K562 (cell line): ENCODE measurements at regions not wholly inside any gene's neighbourhood (a gene's known extent, or its start where the extent isn't known, plus 50 kb on each side); places are given as distances from the start of the nearest gene placed in this dataset.

ENCODE experiments used
- ATAC-seq: fragments of 200-7000 bp; cut with Tn5 transposase; 3 replicates; pipeline ENCODE4 v1.9.1; 2020; ENCODE audit warnings: moderate library complexity
- BruUV-seq: library from RNA; stranded (reverse); fragments of 400-500 nt; replicated peaks from 2 replicates; lab custom pipeline; 2021; lab: Mats Ljungman, UMichigan
- CTCF ChIA-PET: fragments of 300-600 bp; formaldehyde crosslinking; extraction: SDS; loops from one replicate; lab custom pipeline; 2021; ENCODE audit warnings: low intra/inter-chr PET ratio; lab: Yijun Ruan, JAX
- POLR2A ChIA-PET: fragments of 300-600, 350-650 bp; sonication (Branson Sonifier 250); formaldehyde crosslinking; extraction: SDS; loops from one replicate; lab custom pipeline; 2021; ENCODE audit warnings: antibody characterized with exemption, inconsistent platforms; lab: Yijun Ruan, JAX
- DNase-seq, 4 experiments: peaks; one replicate each; pipeline versions ENCODE4 v3.0.0 to v3.0.0-alpha.2; 2011 to 2018; ENCODE audit warnings: low spot score in 3 of 4, mixed read lengths in 3 of 4; ENCODE audit errors: extremely low read depth in 1 of 4
- FAIRE-seq: peaks from 2 replicates; lab custom pipeline; 2011; peaks lifted over from hg19 to GRCh38; lab: Jason Lieb, UNC
- H2AFZ ChIP-seq: 2 replicates; pipeline ENCODE4 v1.6.0; 2011; ENCODE audit warnings: low read depth, low read length, control low read depth, inconsistent platforms
- H3K27ac ChIP-seq: fragments of 200-600 bp; 3 replicates; pipeline ENCODE4 v1.8.0; 2011; ENCODE audit warnings: low read depth, mild to moderate bottlenecking, control low read depth, inconsistent platforms, low read length, moderate library complexity, mixed read lengths; ENCODE audit errors: extremely low read depth
- H3K27me3 ChIP-seq, 2 experiments: fragments of 300-600 bp in 1 of 2; 2 replicates in 1 of 2; 3 replicates in 1 of 2; pipeline versions ENCODE4 v1.6.0 to v1.8.0; 2011; ENCODE audit warnings: inconsistent platforms in 2 of 2, low read length in 2 of 2, mild to moderate bottlenecking in 1 of 2, mixed read lengths in 1 of 2, moderate library complexity in 1 of 2; ENCODE audit not compliant: control insufficient read depth in 2 of 2, insufficient read depth in 2 of 2
- H3K36me3 ChIP-seq: fragments of 300-600 bp; 3 replicates; pipeline ENCODE4 v1.8.0; 2011; ENCODE audit warnings: mild to moderate bottlenecking, low read length, inconsistent platforms; ENCODE audit not compliant: control insufficient read depth, insufficient read depth
- H3K4me1 ChIP-seq, 2 experiments: fragments of 200-600 bp in 1 of 2; replicated peaks in 1 of 2; 2 replicates in 1 of 2; 3 replicates in 1 of 2; pipeline versions ENCODE4 v1.5.1 to v1.8.0; 2011; ENCODE audit warnings: inconsistent platforms in 2 of 2, low read length in 2 of 2, mild to moderate bottlenecking in 1 of 2, mixed read lengths in 1 of 2, moderate library complexity in 1 of 2; ENCODE audit not compliant: control insufficient read depth in 2 of 2, insufficient read depth in 2 of 2
- H3K4me2 ChIP-seq: 2 replicates; pipeline ENCODE4 v1.6.1; 2011; ENCODE audit warnings: low read length, control low read depth, inconsistent platforms, mixed read lengths; ENCODE audit not compliant: insufficient read depth
- H3K4me3 ChIP-seq: fragments of 200-600 bp; sonication (generic), shearing (Covaris generic); 2 replicates; pipeline ENCODE4 v1.5.1; 2016; ENCODE audit warnings: control low read depth, inconsistent platforms
- H3K79me2 ChIP-seq: fragments of 200-600 bp; 3 replicates; pipeline ENCODE4 v1.8.0; 2011; ENCODE audit warnings: low read length, inconsistent platforms; ENCODE audit not compliant: control insufficient read depth, insufficient read depth
- H3K9ac ChIP-seq, 2 experiments: 2 replicates each; pipeline versions ENCODE4 v1.6.0 to v1.6.1; 2011; ENCODE audit warnings: low read depth in 2 of 2, low read length in 2 of 2, control low read depth in 1 of 2, inconsistent platforms in 1 of 2, mild to moderate bottlenecking in 1 of 2, mixed read lengths in 1 of 2; ENCODE audit not compliant: insufficient read depth in 1 of 2
- H3K9me1 ChIP-seq: one replicate; pipeline ENCODE4 v1.6.0; 2011; ENCODE audit warnings: inconsistent platforms, mild to moderate bottlenecking, low read length, moderate library complexity; ENCODE audit not compliant: control insufficient read depth, insufficient read depth
- H3K9me3 ChIP-seq: replicated peaks from 2 replicates; pipeline ENCODE4 v1.5.1; 2011; ENCODE audit warnings: low read depth, low read length, inconsistent platforms; ENCODE audit not compliant: control insufficient read depth, insufficient read depth
- H4K20me1 ChIP-seq: replicated peaks from 2 replicates; pipeline ENCODE4 v1.6.1; 2011; ENCODE audit warnings: low read length, inconsistent platforms, mixed read lengths; ENCODE audit not compliant: control insufficient read depth, insufficient read depth
- BRD4 ChIP-seq: fragments of 200-600 bp; sonication (generic); IDR thresholded peaks from 2 replicates; pipeline ENCODE4 v1.6.1; 2017; ENCODE audit warnings: inconsistent platforms
- GATAD2B ChIP-seq: fragments of 450-650 bp; IDR thresholded peaks from 2 replicates; pipeline ENCODE4 v1.6.1; 2017; ENCODE audit warnings: mild to moderate bottlenecking, borderline replicate concordance
- MLLT1 ChIP-seq, 2 experiments: fragments of 450-650 bp; IDR thresholded peaks; 2 replicates each; pipeline ENCODE4 v1.6.1; 2016
- NR1H2 ChIP-seq: sonication (generic); formaldehyde crosslinking; IDR thresholded peaks from 2 replicates; pipeline ENCODE4 v1.4.0; 2020; ENCODE audit warnings: mild to moderate bottlenecking, missing genetic modification reagents
- PURB ChIP-seq: sonication (generic); formaldehyde crosslinking; IDR thresholded peaks from 2 replicates; pipeline ENCODE4 v1.9.0; 2021; ENCODE audit warnings: low read depth, mild to moderate bottlenecking, missing genetic modification reagents
- RBM39 ChIP-seq: fragments of 200-400 bp; formaldehyde crosslinking; optimal IDR thresholded peaks from 2 replicates; pipeline ENCODE3; 2018; ENCODE audit warnings: low read depth, low read length
- RCOR1 ChIP-seq, 2 experiments: IDR thresholded peaks; 2 replicates each; pipeline ENCODE4 v1.6.1; 2012; ENCODE audit warnings: low read depth in 2 of 2, low read length in 2 of 2, borderline replicate concordance in 1 of 2, improper control_type of control experiment in 1 of 2
- ZKSCAN1 ChIP-seq: fragments of 150-350 bp; IDR thresholded peaks from 2 replicates; pipeline ENCODE4 v1.6.1; 2016; ENCODE audit warnings: low read depth, low read length
- ZNF589 ChIP-seq: fragments of 200-800 bp; sonication (Bioruptor generic); IDR thresholded peaks from 2 replicates; pipeline ENCODE4 v1.6.1; 2016; ENCODE audit warnings: low read depth, missing genetic modification characterization, missing compliant biosample characterization
- ZNF764 ChIP-seq: fragments of 250-450 bp; sonication (Bioruptor Pico); IDR thresholded peaks from 2 replicates; pipeline ENCODE4 v1.4.0; 2020; ENCODE audit warnings: low read depth, mild to moderate bottlenecking, moderate library complexity
- WGBS: fragments of 100-300 bp; shearing (Covaris generic); methylation state at CpG from one replicate; pipeline ENCODE4 v1.1.6; 2016; ENCODE audit warnings: low coverage, mixed read lengths; ENCODE audit not compliant: insufficient coverage; ENCODE audit errors: missing lambda C conversion rate; 5-methylcytosine and 5-hydroxymethylcytosine counted together
- in situ Hi-C: fragments of 300-500 bp; cut with MboI; formaldehyde crosslinking; loops from 4 replicates; pipeline ENCODE4 v1.15.0; 2018; ENCODE audit warnings: inconsistent platforms, mixed read lengths
- intact Hi-C: fragments of 100-400 bp; cut with micrococcal nuclease; formaldehyde crosslinking; loops from 2 replicates; pipeline ENCODE4 v1.14.2; 2022

GRCh38 chr2:104786821-104787220, 67.1 kb upstream of the POU3F3 start:
- ChIA-PET POLR2A (no interaction called here), CTCF (no interaction called here)
- H3K79me2 ChIP-seq = no peaks in the 10 kb centered on the region
- intact Hi-C loops (no loop called here), in situ Hi-C loops (no loop called here)
- no peak overlapping the region for H3K27ac ChIP-seq
- ATAC-seq (no peak), FAIRE-seq (no peak), DNase-seq (no peak)
- no peak for TF ChIP-seq ZNF764 (CRISPR knock-in tag)
- no peak for TF ChIP-seq RBM39
- TF ChIP-seq ZKSCAN1 = no peak
- no peak for TF ChIP-seq GATAD2B
- no peak for TF ChIP-seq BRD4
- TF ChIP-seq RCOR1 (IDR thresholded peaks at IDR 0.05; ENCODE audit: borderline replicate concordance in 1 of 2, low read depth in 2 of 2, low read length in 2 of 2) = no peak
- TF ChIP-seq ZNF589 (CRISPR knock-in tag) = no peak
- no peak for TF ChIP-seq NR1H2
- no peak for TF ChIP-seq PURB (CRISPR knock-in tag)
- TF ChIP-seq MLLT1 (IDR thresholded peaks at IDR 0.05) = no peak
- H3K9me3 ChIP-seq = no peaks in the 10 kb centered on the region
- no peaks in the 10 kb centered on the region for H3K9me1 ChIP-seq
- no peaks in the 10 kb centered on the region for H3K36me3 ChIP-seq
- no TSS peak for BruUV-seq
- no peak overlapping the region for H2AFZ ChIP-seq
- H3K4me2 ChIP-seq = no peak overlapping the region
- H4K20me1 ChIP-seq = no peaks in the 10 kb centered on the region
- 0% methylated on average over 2 of the region's 2 CpGs for WGBS
- H3K4me1 ChIP-seq = no peaks in the 10 kb centered on the region
- no peak overlapping the region for H3K4me3 ChIP-seq
- peaks cover 0 to 20% of the 10 kb centered on the region in 2 experiments; a peak in 3 of 5 replicates for H3K27me3 ChIP-seq
- H3K9ac ChIP-seq = no peak overlapping the region
